NCI-H146 (cell line): ENCODE measurements at regions not wholly inside any gene's neighbourhood (a gene's known extent, or its start where the extent isn't known, plus 50 kb on each side); places are given as distances from the start of the nearest gene placed in this dataset.
"Not testable (repeated sequence)": the region's sequence is repeated elsewhere in the genome, so short reads cannot be mapped to it uniquely, and the experiment has no call there.

Experiments
- DNase-seq: peaks from one replicate; lab custom pipeline; 2025; lab: John Stamatoyannopoulos, UW

GRCh38 chr4:28310926-28311325, 1450.3 kb downstream of the STIM2 start:
- no peak for DNase-seq

GRCh38 chr4:28312497-28312896, 1451.9 kb downstream of the STIM2 start:
- not testable (repeated sequence) for DNase-seq

GRCh38 chr4:28313729-28314713, 1453.4 kb downstream of the STIM2 start:
- no peak for DNase-seq

- DNase-seq, result no peak
Measured at GRCh38 chr4:28317221-28317620, 1456.6 kb downstream of the STIM2 start.

GRCh38 chr4:28334249-28334648, 1473.6 kb downstream of the STIM2 start:
- DNase-seq, result no peak

GRCh38 chr4:28341784-28342183, 1481.1 kb downstream of the STIM2 start:
- no peak for DNase-seq

- DNase-seq, result no peak
Measured at GRCh38 chr4:28350485-28350884, 1489.8 kb downstream of the STIM2 start.

- no peak for DNase-seq
Measured at GRCh38 chr4:28351102-28351501, 1490.5 kb downstream of the STIM2 start.

- DNase-seq, result no peak
Measured at GRCh38 chr4:28351826-28352225, 1491.2 kb downstream of the STIM2 start.

GRCh38 chr4:28354880-28355656, 1494.4 kb downstream of the STIM2 start:
- DNase-seq, result no peak

GRCh38 chr4:28357990-28358389, 1497.3 kb downstream of the STIM2 start:
- no peak for DNase-seq

GRCh38 chr4:28358606-28359005, 1498.0 kb downstream of the STIM2 start:
- DNase-seq, result no peak

- DNase-seq, result no peak
Measured at GRCh38 chr4:28360681-28361080, 1500.0 kb downstream of the STIM2 start.

- DNase-seq, result no peak
Measured at GRCh38 chr4:28362169-28362568, 1501.5 kb downstream of the STIM2 start.

- DNase-seq, result no peak
Measured at GRCh38 chr4:28369499-28369898, 1508.9 kb downstream of the STIM2 start.

- no peak for DNase-seq
Measured at GRCh38 chr4:28373191-28373590, 1512.5 kb downstream of the STIM2 start.

GRCh38 chr4:28373601-28374000, 1513.0 kb downstream of the STIM2 start:
- DNase-seq, result no peak

- DNase-seq, result no peak
Measured at GRCh38 chr4:28378109-28378830, 1517.6 kb downstream of the STIM2 start.

- no peak for DNase-seq
Measured at GRCh38 chr4:28385801-28386200, 1525.2 kb downstream of the STIM2 start.

GRCh38 chr4:28386776-28387175, 1526.1 kb downstream of the STIM2 start:
- DNase-seq, result no peak

- no peak for DNase-seq
Measured at GRCh38 chr4:28388471-28388870, 1527.8 kb downstream of the STIM2 start.

GRCh38 chr4:28391877-28392276, 1531.2 kb downstream of the STIM2 start:
- DNase-seq, result no peak
